Heart left ventricle (tissue), 16 donors: ENCODE measurements at regions not wholly inside any gene's neighbourhood (a gene's known extent, or its start where the extent isn't known, plus 50 kb on each side); places are given as distances from the start of the nearest gene placed in this dataset.

Experiments
- ATAC-seq, 4 donors: fragments of 200-7000 bp; cut with Tn5 transposase; one replicate each; pipeline ENCODE4 v1.9.1; 2020 to 2022; ENCODE audit warnings: moderate library complexity in 4 of 4, mild to moderate bottlenecking in 3 of 4, moderate number of reproducible peaks in 1 of 4
- DNase-seq, 5 donors: peaks; one replicate each; pipeline ENCODE4 v3.0.0-alpha.2; 2020
- H3K27ac ChIP-seq, 12 donors: fragments of 200-600 bp; sonication (generic) in 4 of 12; one replicate each; pipeline versions ENCODE4 v1.5.0 to v1.8.0; 2016 to 2022; ENCODE audit warnings: mild to moderate bottlenecking in 2 of 12
- H3K27me3 ChIP-seq, 9 donors: fragments of 200-600 bp; sonication (generic) in 2 of 9; one replicate each; pipeline versions ENCODE4 v1.5.1 to v1.8.0; 2016 to 2022; ENCODE audit warnings: mild to moderate bottlenecking in 3 of 9
- H3K36me3 ChIP-seq, 9 donors: fragments of 200-600 bp; sonication (generic) in 2 of 9; one replicate each; pipeline versions ENCODE4 v1.5.0 to v1.8.0; 2018 to 2022; ENCODE audit warnings: mild to moderate bottlenecking in 2 of 9
- H3K4me1 ChIP-seq, 12 donors: fragments of 200-600 bp; sonication (generic) in 4 of 12; one replicate each; pipeline versions ENCODE4 v1.5.0 to v1.8.0; 2016 to 2022; ENCODE audit warnings: mild to moderate bottlenecking in 3 of 12
- H3K4me3 ChIP-seq, 12 donors: fragments of 200-600 bp; sonication (generic) in 4 of 12; one replicate each; pipeline versions ENCODE4 v1.5.0 to v1.8.0; 2017 to 2022; ENCODE audit warnings: mild to moderate bottlenecking in 9 of 12, moderate library complexity in 4 of 12
- H3K9me3 ChIP-seq, 12 donors: fragments of 200-600 bp; sonication (generic) in 4 of 12; one replicate each; pipeline versions ENCODE4 v1.5.0 to v1.8.0; 2016 to 2022; ENCODE audit warnings: mild to moderate bottlenecking in 1 of 12
- POLR2A ChIP-seq, 2 donors: fragments of 450-650 bp; IDR thresholded peaks; one replicate each; pipeline ENCODE4 v1.6.1; 2017; ENCODE audit warnings: antibody characterized with exemption in 2 of 2, mild to moderate bottlenecking in 2 of 2, moderate library complexity in 2 of 2
- WGBS, 4 donors: extraction: QIAGEN DNeasy Blood & Tissue Kit in 2 of 4; methylation state at CpG; one replicate each; pipeline versions ENCODE4 v1.1.5 to v1.1.7; 2013 to 2018; 5-methylcytosine and 5-hydroxymethylcytosine counted together
- intact Hi-C, 10 donors: fragments of 100-400 bp; cut with DNase I; formaldehyde crosslinking; loops; one replicate each; pipeline versions ENCODE4 v1.11.1 to v1.14.2; 2022
- TF ChIP-seq, protein P1 (sequence below), 12 donors: fragments of 200-600 bp; sonication (generic) in 4 of 12; IDR thresholded peaks; one replicate each; pipeline versions ENCODE4 v1.5.0 to v1.8.0; 2018 to 2022; ENCODE audit warnings: antibody characterized with exemption in 12 of 12, mild to moderate bottlenecking in 5 of 12
- donor health status: ischemic (EF 13 %, LVEDD 7.1; RV severe dilation, severe dysfunction).
- donor health status: healthy with polysubstance abuse.
- donor health status: DM: no; HTN: yes; CAD: no.
- donor health status: DM: no; HTN: no; CAD: no.
- donor health status: ischemic (EF 25% LVEDD 6.9; RV normal size, moderate dysfunction).
- donor health status: ischemic (EF 25% LVEDD 5.7; RV mildly dilated, moderate dysfunction).
- donor health status: healthy.
- donor health status: DM: yes; HTN: yes; CAD: no.
- donor health status: ischemic (EF 35%, LVEDD 5.7; RV mildly dilated, moderate dysfunction).
- donor health status: nonischemic (EF 11% LVEDD 7.7; RV severe dilation, severe dysfunction).
- donor health status: DM: yes; HTN: yes; CAD: no.
- donor health status: PGD.
- donor health status: ischemic (EF 29% LVEDD 5.4; RV normal size, mild dysfunction).
- donor health status: nonischemic (EF 23%, LVEDD 6.1; RV moderate dilation, normal function).

DNA sequence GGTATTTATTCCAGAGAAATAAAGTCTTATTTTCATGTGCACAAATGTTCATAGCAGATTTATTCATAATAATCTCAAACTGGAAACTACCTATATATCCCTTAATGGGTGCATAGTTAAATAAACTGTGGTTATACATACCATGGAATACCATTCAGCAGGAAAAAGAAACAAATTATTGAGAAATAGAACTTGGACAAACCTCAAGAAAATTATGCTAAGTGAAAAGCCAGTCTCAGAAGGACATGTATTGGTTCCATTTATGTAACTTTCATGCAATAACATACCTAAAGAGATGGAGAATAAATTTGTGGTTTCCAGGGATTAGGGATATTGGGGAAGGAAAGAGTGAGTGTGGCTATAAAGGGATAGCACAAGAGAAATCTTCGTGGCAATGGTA is 452.6 kb downstream of the SETBP1 start:
- H3K4me1 ChIP-seq = no peaks in the 10 kb centered on the region

DNA sequence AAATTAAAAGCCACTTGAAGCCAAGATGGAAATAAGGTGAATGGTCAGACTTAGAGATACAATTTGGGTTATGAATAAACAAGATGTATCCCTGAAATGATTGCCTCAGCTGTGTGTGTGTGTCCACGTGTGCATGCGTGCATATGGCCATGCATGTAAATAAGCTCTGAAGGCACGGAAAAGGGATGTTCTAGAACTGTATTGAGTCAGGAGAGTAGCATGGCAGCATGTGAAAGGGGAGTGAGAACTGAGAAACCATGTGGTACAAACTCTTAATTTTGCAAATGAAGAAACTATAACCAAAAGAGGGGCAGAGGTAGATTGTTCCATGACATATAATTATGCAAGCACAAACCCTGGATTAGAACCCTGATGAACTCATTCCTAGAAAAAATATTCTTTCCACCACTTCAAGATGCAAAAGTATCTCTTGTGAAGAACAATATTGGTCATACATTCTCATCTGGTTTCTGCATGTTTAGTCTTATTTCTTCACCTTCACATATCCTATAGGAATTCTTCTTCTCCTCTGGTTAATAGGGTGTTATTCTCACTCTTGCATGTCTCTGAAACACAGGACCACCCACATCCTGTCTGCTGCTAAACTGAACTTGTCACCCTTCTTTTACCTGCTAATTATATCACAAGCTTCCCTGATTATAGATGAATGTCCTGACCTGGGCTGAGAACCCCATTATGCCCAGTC is 455.8 kb downstream of the SETBP1 start:
- no peak for ATAC-seq
- intact Hi-C loops = no loop called here
- H3K27ac ChIP-seq = no peak overlapping the region

More for the DNA sequence above, 452.6 kb downstream of the SETBP1 start:
- H3K27me3 ChIP-seq = no peaks in the 10 kb centered on the region
- WGBS, 4 donors = 83 to 95% (median 90%) methylated on average over 1 of the region's 1 CpG
- intact Hi-C loops = no loop called here
- TF ChIP-seq POLR2A (IDR thresholded peaks at IDR 0.05) = no peak
- TF ChIP-seq, protein P1, sequence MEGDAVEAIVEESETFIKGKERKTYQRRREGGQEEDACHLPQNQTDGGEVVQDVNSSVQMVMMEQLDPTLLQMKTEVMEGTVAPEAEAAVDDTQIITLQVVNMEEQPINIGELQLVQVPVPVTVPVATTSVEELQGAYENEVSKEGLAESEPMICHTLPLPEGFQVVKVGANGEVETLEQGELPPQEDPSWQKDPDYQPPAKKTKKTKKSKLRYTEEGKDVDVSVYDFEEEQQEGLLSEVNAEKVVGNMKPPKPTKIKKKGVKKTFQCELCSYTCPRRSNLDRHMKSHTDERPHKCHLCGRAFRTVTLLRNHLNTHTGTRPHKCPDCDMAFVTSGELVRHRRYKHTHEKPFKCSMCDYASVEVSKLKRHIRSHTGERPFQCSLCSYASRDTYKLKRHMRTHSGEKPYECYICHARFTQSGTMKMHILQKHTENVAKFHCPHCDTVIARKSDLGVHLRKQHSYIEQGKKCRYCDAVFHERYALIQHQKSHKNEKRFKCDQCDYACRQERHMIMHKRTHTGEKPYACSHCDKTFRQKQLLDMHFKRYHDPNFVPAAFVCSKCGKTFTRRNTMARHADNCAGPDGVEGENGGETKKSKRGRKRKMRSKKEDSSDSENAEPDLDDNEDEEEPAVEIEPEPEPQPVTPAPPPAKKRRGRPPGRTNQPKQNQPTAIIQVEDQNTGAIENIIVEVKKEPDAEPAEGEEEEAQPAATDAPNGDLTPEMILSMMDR (IDR thresholded peaks at IDR 0.05) = no peak
- no peaks in the 10 kb centered on the region for H3K36me3 ChIP-seq
- no peaks in the 10 kb centered on the region for H3K9me3 ChIP-seq
- no peak for ATAC-seq
- no peak overlapping the region for H3K27ac ChIP-seq
- DNase-seq = no peak
- no peak overlapping the region for H3K4me3 ChIP-seq

DNA sequence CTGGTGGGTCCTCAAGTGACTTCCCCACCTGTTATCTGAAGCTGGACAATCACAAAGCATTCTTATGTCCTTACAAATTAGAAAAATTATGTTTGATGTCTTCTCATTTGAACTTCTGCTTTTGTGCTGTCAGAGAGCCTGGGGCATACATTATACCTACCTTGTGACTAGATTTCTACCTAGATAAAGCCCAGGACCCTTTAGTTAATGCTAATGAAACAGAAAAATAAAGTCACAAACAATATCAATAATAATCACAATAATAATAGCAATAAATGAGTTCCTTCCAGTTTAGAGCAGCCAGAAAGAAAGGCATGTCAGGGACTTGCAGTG is 456.4 kb downstream of the SETBP1 start:
- no peaks in the 10 kb centered on the region for H3K4me1 ChIP-seq
- DNase-seq (no peak), ATAC-seq (no peak)
- no peak overlapping the region for H3K4me3 ChIP-seq
- H3K27me3 ChIP-seq = no peaks in the 10 kb centered on the region
- intact Hi-C loops = no loop called here
- no peak overlapping the region for H3K27ac ChIP-seq
- TF ChIP-seq POLR2A (IDR thresholded peaks at IDR 0.05) = no peak
- TF ChIP-seq, protein P1 (IDR thresholded peaks at IDR 0.05) = no peak
- H3K9me3 ChIP-seq = peaks cover 0 to 9% (median 0%) of the 10 kb centered on the region in 12 donors
- H3K36me3 ChIP-seq = no peaks in the 10 kb centered on the region

More for the DNA sequence above, 455.8 kb downstream of the SETBP1 start:
- Histone ChIP-seq H3K27me3 (no peaks in the 10 kb centered on the region), H3K9me3 (peaks cover 0 to 9% (median 0%) of the 10 kb centered on the region in 12 donors), H3K4me3 (no peak overlapping the region), H3K36me3 (no peaks in the 10 kb centered on the region), H3K4me1 (no peaks in the 10 kb centered on the region)
- TF ChIP-seq POLR2A (IDR thresholded peaks at IDR 0.05) = no peak
- TF ChIP-seq, protein P1 (IDR thresholded peaks at IDR 0.05) = no peak
- 87 to 91% (median 90%) methylated on average over 3 of the region's 3 CpGs for WGBS, 4 donors
- DNase-seq = no peak

DNA sequence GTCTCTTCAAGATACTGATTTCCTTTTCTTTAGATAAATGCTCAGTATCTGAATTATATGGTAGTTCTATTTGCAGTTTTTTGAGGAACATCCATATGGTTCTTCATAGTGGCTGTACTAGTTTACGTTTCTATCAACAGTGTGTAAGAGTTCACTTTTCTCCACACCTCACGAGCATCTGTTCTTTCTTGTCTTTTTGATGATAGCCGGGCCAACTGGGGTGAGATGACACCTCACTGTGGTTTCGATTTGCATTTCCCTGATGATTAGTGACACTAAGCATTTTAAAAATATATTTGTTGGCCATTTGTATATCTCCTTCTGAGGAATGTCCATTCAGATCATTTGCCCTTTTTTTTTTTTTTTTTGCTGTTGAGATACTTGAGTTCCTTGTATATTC is 458.8 kb downstream of the SETBP1 start:
- WGBS, 4 donors = 86 to 89% (median 88%) methylated on average over 4 of the region's 4 CpGs
- Histone ChIP-seq H3K4me1 (no peaks in the 10 kb centered on the region), H3K36me3 (no peaks in the 10 kb centered on the region), H3K27me3 (no peaks in the 10 kb centered on the region), H3K9me3 (peaks cover 0 to 9% (median 0%) of the 10 kb centered on the region in 12 donors), H3K4me3 (no peak overlapping the region), H3K27ac (no peak overlapping the region)
- DNase-seq = no peak
- no peak for TF ChIP-seq POLR2A (IDR thresholded peaks at IDR 0.05)
- TF ChIP-seq, protein P1 (IDR thresholded peaks at IDR 0.05) = no peak
- ATAC-seq = no peak
- intact Hi-C loops = no loop called here
